Left lung (tissue), 4 donors: ENCODE measurements at regions not wholly inside any gene's neighbourhood (a gene's known extent, or its start where the extent isn't known, plus 50 kb on each side); places are given as distances from the start of the nearest gene placed in this dataset.

ENCODE experiments used
- ATAC-seq: fragments of 200-7000 bp; cut with Tn5 transposase; one replicate; pipeline ENCODE4 v1.9.1; 2020; ENCODE audit warnings: moderate library complexity
- DNase-seq, 4 donors: peaks; one replicate each; pipeline ENCODE4 v3.0.0-alpha.2; 2013 to 2020
- H3K27ac ChIP-seq, 2 donors: fragments of 200-600 bp; sonication (generic) in 1 of 2; one replicate each; pipeline versions ENCODE4 v1.5.0 to v1.8.0; 2020 to 2021
- H3K27me3 ChIP-seq, 2 donors: fragments of 200-600 bp; sonication (generic) in 1 of 2; one replicate each; pipeline versions ENCODE4 v1.5.0 to v1.8.0; 2020 to 2021
- H3K36me3 ChIP-seq, 2 donors: fragments of 200-600 bp; sonication (generic) in 1 of 2; one replicate each; pipeline versions ENCODE4 v1.5.0 to v1.8.0; 2020 to 2021
- H3K4me1 ChIP-seq, 2 donors: fragments of 200-600 bp; one replicate each; pipeline ENCODE4 v1.8.0; 2021
- H3K4me3 ChIP-seq, 2 donors: fragments of 200-600 bp; sonication (generic) in 1 of 2; one replicate each; pipeline versions ENCODE4 v1.5.0 to v1.8.0; 2020 to 2021; ENCODE audit warnings: mild to moderate bottlenecking in 1 of 2
- H3K9me3 ChIP-seq, 2 donors: fragments of 200-600 bp; sonication (generic) in 1 of 2; one replicate each; pipeline versions ENCODE4 v1.5.0 to v1.8.0; 2020 to 2021
- intact Hi-C, 2 donors: fragments of 100-400 bp; cut with DNase I; formaldehyde crosslinking; loops; one replicate each; pipeline versions ENCODE4 v1.11.2 to v1.14.2; 2022
- TF ChIP-seq, protein P1 (sequence below), 2 donors: fragments of 200-600 bp; sonication (generic) in 1 of 2; IDR thresholded peaks; one replicate each; pipeline versions ENCODE4 v1.5.0 to v1.8.0; 2021; ENCODE audit warnings: antibody characterized with exemption in 2 of 2
- donor health status: DM: no; HTN: yes; CAD: no.
- donor health status: DM: no; HTN: no; CAD: no.

DNA sequence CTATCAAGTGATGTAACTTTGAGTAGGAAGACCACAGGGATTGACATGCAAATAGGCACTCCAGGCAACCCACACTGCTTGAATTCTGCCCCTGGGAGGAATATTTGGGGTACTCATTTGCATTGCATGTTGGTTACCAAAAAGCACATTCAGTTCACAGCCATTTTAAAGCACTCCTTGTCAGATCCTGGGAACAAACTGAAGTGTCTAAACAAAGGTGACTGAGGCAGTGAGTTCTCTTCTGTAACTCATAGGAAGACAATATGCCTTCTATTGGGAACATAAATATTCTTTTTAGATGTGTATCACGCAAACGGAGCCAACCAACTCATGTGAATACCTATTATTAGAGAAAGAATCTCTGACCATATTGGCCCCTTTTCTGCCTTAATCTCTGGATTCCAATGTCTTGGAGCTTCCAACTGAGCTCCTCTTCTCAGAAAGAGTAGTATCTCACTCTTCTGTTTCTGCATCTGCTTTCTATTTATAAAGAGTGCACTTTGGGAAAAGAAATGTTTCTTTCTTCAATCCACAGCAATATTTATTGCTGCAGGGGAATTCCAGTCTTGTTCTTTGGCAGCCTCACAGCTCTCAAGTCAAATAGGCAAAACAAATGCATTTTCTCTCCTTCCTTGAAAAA lies 125.7 kb upstream of the NBEA start:
- TF ChIP-seq, protein P1, sequence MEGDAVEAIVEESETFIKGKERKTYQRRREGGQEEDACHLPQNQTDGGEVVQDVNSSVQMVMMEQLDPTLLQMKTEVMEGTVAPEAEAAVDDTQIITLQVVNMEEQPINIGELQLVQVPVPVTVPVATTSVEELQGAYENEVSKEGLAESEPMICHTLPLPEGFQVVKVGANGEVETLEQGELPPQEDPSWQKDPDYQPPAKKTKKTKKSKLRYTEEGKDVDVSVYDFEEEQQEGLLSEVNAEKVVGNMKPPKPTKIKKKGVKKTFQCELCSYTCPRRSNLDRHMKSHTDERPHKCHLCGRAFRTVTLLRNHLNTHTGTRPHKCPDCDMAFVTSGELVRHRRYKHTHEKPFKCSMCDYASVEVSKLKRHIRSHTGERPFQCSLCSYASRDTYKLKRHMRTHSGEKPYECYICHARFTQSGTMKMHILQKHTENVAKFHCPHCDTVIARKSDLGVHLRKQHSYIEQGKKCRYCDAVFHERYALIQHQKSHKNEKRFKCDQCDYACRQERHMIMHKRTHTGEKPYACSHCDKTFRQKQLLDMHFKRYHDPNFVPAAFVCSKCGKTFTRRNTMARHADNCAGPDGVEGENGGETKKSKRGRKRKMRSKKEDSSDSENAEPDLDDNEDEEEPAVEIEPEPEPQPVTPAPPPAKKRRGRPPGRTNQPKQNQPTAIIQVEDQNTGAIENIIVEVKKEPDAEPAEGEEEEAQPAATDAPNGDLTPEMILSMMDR (IDR thresholded peaks at IDR 0.05): no peak
- Histone ChIP-seq H3K4me1 (no peaks in the 10 kb centered on the region), H3K36me3 (no peaks in the 10 kb centered on the region), H3K27ac (no peak overlapping the region), H3K9me3 (peaks cover 0 to 13% of the 10 kb centered on the region in 2 donors), H3K27me3 (no peaks in the 10 kb centered on the region), H3K4me3 (no peak overlapping the region)
- intact Hi-C loops: no loop called here
- ATAC-seq: no peak
- peak in 1 of 4 donors; percentile 10 for DNase-seq

DNA sequence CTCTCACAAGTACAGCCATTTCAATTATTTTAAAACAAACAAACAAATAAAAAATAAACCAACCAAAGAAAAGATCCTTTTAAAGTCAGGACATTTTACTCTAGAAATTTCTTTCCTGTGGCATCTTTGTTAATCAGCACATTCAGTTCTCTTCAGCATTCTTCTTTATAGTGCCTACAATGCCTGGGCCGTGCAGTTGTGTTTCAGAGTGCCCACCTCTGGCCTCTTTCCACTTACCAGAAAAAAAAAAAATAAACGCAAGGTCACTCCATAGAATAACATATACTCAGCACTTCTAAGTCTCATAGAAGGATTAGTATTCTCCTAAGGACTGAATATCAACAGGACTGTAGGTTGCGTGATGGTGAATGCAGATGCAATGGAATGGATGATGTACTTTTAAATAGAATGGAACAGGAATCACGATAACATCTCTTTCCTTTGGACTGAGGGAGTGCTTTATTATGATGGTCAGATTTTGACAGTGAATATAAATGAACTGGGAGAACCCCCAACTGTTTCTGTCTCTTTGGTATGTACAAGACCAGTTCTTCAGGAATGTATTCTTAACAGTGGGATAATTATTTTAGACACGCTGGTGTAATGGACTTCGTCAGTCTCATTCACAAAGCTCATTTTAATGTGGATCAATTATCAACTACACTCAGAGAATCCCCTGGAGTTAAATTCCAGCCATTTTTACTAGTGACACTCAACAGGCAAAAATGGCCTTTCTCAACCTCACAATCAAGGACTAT lies 125.0 kb upstream of the NBEA start:
- no peaks in the 10 kb centered on the region for H3K4me1 ChIP-seq
- no peak for DNase-seq
- no peak overlapping the region for H3K27ac ChIP-seq
- peaks cover 0 to 6% of the 10 kb centered on the region in 2 donors for H3K9me3 ChIP-seq
- intact Hi-C loops: no loop called here
- no peaks in the 10 kb centered on the region for H3K27me3 ChIP-seq
- H3K36me3 ChIP-seq: no peaks in the 10 kb centered on the region
- TF ChIP-seq, protein P1 (IDR thresholded peaks at IDR 0.05): no peak
- no peak overlapping the region for H3K4me3 ChIP-seq
- ATAC-seq: no peak

DNA sequence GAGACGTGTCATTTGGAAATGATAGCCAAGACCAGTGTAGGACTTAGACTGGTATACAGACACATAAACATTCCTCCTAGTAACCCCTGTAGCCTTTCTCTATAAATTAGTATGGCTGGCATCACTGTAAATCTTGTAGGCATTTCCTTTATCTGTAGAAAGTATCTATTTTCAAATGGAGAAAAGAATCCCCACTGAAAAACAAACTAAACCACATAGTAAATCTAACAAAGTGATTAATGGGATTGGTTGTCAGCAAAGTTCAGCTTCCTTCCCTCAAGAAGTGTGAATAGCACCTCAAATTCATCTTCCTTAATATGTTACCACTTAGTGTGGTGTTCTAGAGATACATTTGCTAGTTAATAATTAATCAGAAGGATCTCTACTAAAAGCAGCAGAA lies 119.4 kb upstream of the NBEA start:
- no peaks in the 10 kb centered on the region for H3K36me3 ChIP-seq
- H3K9me3 ChIP-seq: peaks cover 0 to 2% of the 10 kb centered on the region in 2 donors
- no peak overlapping the region for H3K4me3 ChIP-seq
- intact Hi-C loops: no loop called here
- no peak overlapping the region for H3K27ac ChIP-seq
- TF ChIP-seq, protein P1 (IDR thresholded peaks at IDR 0.05): no peak
- H3K4me1 ChIP-seq: no peaks in the 10 kb centered on the region
- no peaks in the 10 kb centered on the region for H3K27me3 ChIP-seq
- ATAC-seq (no peak), DNase-seq (no peak)

DNA sequence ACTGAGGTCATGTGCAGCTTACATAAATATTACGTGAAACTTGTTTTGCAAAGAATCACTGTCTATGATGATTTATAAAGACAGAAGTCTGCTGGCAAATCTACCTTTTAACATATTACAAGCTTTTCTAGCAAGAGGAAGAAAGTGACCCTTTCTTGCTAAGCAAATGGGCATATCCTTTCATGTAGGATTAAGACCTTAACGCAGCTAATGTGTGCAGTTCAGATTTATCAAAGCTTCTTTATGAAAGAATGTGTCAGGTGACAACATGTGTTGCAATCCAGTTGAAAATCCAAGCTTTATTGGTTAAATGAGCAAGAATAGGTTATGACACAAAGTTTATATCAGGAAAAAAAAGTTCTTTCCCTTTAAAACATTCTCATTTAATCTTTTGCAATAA lies 115.6 kb upstream of the NBEA start:
- ATAC-seq: no peak
- Histone ChIP-seq H3K27me3 (no peaks in the 10 kb centered on the region), H3K27ac (no peak overlapping the region), H3K4me3 (no peak overlapping the region), H3K9me3 (no peaks in the 10 kb centered on the region), H3K36me3 (no peaks in the 10 kb centered on the region), H3K4me1 (no peaks in the 10 kb centered on the region)
- intact Hi-C loops: no loop called here
- no peak for DNase-seq
- TF ChIP-seq, protein P1 (IDR thresholded peaks at IDR 0.05): no peak

DNA sequence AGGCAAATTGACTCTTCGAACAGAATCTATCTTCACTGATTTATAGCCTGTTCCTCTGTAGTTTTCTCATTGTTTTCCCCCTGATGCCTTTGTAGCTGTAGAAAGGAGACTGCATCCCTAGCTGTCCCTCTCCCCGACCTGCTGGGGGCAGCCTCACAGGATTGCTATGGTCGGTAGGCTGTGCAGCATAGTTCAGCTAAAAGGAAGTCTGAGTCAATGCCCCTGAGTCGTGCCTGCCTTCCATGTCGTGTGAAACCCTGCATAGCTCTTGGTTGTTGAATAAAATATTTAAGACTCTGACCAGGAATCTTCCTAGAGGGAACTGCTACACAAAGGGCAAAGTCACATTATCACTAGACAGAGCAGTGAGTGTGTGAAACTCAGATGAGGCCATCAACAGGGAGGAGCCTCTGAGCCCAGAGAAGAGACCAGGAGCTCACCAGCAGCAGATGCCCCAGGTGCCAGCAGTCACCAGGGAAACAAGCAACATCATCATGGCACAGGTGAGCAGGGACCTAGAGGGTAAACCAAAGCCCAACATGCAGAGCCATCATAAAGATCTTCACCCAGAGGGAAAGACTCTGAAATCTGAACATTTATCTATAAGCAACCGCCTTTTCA lies 108.4 kb upstream of the NBEA start:
- Histone ChIP-seq H3K4me3 (no peak overlapping the region), H3K9me3 (peaks cover 0 to 9% of the 10 kb centered on the region in 2 donors), H3K27me3 (no peaks in the 10 kb centered on the region), H3K27ac (no peak overlapping the region), H3K36me3 (no peaks in the 10 kb centered on the region), H3K4me1 (no peaks in the 10 kb centered on the region)
- ATAC-seq (no peak), DNase-seq (no peak)
- TF ChIP-seq, protein P1 (IDR thresholded peaks at IDR 0.05): no peak
- intact Hi-C loops: no loop called here
